ENCODE measurements at regions not wholly inside any gene's neighbourhood (a gene's known extent, or its start where the extent isn't known, plus 50 kb on each side); places are given as distances from the start of the nearest gene placed in this dataset.

DNA sequence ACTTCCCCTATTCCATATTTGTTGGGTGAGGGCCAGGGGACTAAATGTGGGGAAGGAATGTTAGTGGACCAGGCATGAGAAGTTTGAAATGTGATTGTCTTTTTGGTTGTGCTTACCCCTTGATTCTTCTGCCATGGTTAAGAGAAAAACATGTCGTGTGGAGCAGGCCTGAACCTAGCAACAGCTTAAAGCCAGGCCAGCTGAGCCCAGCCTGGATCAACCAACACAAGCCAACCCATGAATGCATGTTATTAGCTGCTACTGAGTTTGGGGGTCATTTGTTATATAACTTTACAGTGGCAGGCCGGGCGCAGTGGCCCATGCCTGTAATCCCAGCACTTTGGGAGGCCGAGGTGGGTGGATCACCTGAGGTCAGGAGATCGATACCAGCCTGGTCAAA lies 52.4 kb upstream of the TRIO start:
- no peak for DNase-seq (ENCODE audit: low read depth)

DNA sequence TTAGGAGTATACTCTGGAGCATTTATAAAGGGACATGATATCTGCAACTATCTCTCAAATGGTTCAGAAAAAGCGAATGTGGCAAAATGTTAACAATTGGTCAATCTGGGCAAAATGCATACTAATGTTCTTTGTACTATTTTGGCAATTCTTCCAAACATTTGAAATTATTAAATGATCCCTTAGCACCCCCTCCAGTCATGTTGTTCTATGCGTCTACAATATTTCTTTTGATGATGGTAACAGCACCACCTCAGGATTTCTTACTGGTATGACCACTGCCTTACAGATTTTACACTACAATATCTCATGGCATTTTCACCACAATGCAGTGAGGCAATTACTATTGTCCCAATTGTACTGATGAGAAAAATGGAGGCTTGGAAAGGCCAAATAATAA lies 52.9 kb upstream of the TRIO start:
- DNase-seq (ENCODE audit: low read depth): no peak

DNA sequence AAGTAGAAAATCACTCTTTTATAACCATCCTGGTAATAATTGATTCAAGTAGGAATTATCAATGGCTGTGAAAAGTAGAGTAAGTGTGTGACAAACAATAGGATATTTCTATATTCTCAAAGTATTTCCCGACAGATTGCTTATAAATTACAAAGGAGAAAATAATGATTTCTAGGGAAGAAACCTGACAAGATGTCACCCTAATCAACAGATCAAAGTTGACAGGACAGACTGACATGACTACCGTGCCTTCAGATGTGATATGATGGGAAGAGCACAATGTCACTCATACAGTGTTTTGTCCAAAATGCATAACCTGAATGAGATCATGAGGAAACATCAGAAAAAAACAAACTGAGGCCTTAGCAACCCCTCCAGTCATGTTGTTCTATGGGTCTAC lies 53.9 kb upstream of the TRIO start:
- no peak for DNase-seq (ENCODE audit: low read depth)

DNA sequence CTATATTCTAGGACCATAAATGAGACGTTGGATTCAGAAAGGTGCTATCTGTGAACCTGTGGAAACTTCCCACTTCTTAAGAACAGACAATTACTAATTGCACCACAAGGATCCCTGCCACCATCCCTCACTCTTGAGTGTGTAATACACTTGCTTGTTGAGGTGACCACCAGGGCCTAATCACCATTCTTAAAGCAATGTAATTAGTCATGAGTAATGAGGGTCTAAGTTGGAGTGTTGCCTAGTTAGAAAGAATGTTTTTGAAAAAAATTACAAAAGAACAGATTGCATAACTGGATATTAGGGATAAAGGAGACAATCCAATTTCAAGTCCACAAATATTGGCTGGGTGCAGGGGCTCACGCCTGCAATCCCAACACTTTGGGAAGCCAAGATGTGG lies 56.9 kb upstream of the TRIO start:
- no peak for DNase-seq (ENCODE audit: low read depth)

DNA sequence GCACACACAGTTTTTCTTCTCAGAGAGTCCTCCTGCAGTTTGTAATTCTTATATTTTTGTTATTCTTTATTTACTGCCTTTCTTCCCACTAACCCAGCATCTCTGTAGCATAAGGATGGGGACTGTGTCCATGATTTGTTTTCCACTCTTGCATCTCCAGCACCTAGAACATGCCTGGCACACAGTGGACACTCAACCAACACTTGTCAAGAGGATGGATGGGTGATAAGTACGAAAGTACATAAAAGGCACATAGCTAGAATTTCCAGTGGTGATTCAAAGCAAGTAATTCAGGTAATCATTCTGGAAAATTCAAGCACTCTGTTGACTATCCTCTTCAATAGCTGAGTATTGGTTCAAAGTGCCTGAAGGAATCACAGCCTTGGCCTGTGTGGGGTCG lies 60.2 kb upstream of the TRIO start:
- no peak for DNase-seq (ENCODE audit: low read depth)

DNA sequence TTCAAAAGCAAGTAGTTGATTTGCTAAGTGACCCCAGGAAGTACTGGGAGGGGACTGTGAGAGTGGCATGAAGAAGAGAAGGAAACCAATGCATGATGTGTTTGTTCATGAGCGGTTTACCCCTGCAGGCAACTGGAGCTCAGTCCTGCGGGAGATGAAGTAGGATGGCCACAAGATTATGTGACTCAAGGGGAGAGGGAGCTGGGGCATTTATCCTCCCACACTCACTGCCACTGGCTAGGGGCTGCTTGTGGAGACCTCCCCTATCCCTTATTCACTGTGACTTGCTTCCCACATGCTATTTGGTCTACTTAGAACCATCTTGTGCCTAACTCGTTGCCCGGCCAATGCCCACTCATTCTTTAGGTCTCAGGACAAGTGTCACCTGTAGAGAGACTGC lies 60.6 kb upstream of the TRIO start:
- no peak for DNase-seq (ENCODE audit: low read depth)

DNA sequence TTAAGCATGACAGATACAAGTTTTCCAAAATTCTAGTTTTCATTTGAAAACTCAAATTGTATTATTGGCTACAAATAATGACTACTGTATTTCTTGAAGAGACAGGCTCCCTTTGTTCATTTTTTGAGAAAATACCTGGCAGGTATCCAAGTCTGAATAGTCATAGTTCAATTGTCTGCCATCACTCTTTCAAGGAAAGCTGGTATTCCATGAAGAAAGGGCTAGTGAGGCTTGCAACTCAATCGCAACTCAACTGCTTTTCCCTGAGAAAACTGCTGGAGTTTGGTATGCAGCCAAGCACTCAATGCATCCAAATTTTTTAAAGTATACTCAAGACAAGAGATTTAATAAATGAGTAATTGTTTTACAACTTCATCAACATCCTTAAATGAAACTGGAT lies 61.4 kb upstream of the TRIO start:
- DNase-seq (ENCODE audit: low read depth): no peak

DNA sequence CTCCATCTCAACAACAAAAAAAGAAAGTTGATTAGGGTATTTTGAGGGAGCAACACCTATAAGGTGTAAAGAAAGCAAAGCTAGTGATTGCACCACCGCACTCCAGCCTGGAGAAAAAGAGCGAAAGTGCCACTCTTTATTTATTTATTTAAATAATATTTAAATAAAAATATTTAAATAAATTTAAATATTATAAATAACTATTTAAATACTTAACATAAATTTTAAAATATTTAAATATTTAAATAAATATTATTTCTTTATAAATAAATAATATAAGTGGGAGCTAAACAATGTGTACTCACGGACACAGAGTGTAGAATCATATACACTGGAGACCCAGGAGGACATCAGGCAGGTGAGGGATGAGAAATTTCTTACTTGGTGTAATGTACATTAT lies 64.4 kb upstream of the TRIO start:
- no peak for DNase-seq (ENCODE audit: low read depth)

DNA sequence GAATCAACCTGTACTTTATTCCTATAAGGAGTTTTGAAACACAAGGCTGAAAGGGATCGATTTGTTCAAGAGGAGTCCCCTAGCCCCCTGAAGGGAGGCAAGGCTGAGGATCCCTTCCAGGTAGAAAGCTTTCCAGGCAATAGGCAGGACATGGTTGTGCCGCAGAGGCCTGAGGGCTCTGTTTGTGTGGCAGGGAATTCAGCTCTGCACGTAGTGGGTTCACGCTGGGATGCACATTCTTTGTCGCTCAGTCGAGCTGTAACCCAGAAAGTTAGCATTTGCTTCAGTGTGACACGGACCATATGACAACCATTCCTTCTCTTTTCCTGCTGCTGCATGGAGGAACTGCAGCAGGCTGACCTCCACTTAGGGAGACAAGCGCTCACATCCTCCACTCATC lies 65.6 kb upstream of the TRIO start:
- no peak for DNase-seq (ENCODE audit: low read depth)

DNA sequence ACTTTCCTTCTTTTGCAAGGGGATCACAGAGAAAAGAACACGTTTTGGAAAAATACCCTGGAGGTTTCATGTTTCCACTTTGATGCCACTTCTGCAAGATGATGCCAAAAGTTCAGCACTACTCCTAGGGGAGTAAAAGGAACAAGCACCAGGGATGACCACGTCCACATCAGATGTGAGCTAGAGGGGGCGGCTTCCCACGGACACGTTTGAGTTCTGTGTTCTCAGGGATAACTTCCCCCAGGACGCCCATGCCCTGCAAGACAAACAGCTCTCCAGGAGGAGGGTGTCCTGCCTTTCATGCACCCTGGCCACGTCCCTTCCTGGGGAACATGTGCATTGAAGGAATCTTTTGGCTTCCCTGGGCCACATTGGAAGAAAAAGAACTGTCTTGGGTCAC lies 66.6 kb upstream of the TRIO start:
- no peak for DNase-seq (ENCODE audit: low read depth)

DNA sequence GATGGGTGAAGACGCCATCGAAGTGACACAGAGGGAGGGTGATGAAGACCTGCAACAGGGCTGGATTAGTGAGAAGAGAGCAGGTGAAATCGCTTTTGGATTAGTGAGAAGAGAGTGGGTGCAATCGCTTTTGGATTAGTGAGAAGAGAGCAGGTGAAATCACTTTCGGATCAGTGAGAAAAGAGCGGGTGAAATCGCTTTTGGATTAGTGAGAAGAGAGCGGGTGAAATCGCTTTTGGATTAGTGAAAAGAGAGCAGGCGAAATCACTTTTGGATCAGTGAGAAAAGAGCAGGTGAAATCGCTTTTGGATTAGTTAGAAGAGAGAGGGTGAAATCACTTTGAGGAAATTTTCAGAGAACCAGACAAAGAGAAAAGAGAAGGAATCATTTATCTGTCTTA lies 67.2 kb upstream of the TRIO start:
- DNase-seq (ENCODE audit: low read depth): no peak

DNA sequence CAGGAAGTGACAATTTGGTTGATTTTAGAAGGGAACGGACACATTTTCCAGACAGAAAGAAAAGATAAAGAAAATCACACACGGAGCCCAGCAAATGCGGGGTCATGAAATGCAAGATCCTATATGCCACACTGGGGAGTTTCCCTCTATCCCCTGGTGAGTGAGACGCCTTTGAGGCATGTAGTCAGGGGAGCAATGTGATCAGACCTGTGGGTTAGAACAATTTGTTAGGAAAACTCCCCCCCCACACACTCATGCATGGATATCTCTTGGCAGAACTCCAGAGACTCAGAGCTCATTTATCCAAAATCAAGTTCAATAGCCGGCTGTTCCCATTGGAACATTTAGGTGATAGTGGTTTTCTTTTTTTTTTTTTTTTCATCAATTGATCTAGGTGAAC lies 71.7 kb upstream of the TRIO start:
- no peak for DNase-seq (ENCODE audit: low read depth)

DNA sequence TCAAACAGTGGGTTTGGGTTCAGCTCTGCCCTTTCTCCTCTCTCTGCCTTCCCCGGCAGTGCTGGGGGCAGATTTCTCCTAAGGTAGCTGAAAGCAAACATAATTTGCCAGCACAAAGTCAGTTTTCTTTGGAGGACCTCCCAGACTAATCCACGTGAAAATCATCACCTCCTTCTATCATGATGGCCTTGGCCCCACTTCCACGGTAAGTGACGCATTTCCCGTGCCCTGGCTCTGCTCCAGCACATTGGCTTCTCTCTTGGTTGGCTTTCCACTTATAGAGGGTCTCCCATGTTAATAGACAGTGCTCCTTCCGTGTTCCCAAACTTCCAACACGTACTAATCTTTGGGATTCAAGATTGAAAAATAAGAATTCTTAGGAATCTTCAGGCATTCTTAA lies 74.1 kb upstream of the TRIO start:
- no peak for DNase-seq (ENCODE audit: low read depth)

DNA sequence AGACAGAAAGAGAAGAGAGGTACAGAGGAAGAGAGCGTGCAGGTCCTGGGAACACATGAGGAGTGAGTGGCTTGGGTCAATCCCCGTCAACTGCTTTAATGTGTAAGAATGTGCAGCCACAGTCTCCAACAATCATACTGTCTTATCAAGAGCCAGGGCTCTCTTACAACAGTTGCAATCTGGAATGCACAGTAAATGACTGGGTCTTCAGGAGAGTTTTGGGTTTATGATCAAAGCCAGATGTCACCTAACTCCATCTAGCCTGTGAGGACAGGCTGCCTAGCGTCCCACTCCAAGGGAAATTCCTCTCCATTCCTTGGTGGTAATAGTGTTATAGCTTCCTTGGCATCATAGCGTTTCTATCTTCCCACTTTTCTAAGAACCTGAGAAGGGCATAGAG lies 75.0 kb upstream of the TRIO start:
- DNase-seq (ENCODE audit: low read depth): no peak

DNA sequence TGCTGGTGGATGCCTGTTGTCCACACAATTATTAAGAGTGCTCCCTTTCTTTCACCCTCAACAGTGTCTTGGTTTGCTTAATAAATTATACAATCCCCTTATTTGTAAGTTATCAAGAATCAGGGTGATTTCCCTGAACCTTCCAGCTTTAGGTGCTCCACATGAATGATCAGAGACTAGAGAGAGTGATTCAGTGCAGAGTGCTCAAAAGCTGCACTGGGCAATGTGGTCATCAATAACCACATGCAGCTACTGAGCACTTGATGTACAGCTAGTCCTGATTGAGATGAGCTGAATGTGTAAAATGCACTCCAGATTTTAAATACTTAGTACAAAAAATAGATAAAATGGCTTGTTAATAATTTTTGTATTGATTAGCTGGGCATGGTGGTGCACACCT lies 76.8 kb upstream of the TRIO start:
- no peak for DNase-seq (ENCODE audit: low read depth)

DNA sequence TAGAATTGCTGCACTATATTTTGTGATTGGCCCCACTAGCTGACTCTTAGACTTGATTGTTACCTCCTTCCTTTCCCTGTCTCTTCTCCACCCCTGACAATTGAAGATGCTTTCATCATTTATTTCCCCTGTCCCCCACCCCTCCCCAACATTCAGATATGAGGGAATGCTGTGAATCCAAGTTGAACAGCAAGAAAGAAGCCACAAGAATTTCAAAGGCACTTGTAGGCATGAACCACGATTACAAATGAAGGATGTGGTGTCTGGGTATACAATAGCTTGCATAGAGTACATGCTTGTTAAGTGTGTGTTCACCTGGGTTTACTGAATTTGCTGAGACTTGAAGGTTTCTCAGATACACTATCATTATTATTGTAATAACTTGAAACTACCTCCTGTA lies 78.3 kb upstream of the TRIO start:
- no peak for DNase-seq (ENCODE audit: low read depth)

DNA sequence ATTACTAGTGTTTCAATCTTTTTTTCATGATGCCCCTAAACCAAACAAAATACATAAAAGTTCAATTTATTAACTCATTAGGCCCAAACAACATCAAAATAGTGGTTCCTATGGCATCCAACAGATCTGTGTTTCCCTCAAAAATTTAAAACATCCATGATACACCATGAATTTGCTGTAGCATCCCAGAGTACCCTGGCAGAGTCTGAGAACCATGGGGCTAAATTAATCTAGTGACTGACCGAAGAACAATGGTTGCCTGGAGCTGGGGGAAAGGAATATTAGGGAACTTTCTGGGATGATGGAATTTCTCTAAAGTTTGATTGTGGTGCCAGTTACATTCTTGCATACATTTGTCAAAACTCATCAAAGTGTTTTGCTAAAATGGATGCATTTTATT lies 79.5 kb upstream of the TRIO start:
- no peak for DNase-seq (ENCODE audit: low read depth)

DNA sequence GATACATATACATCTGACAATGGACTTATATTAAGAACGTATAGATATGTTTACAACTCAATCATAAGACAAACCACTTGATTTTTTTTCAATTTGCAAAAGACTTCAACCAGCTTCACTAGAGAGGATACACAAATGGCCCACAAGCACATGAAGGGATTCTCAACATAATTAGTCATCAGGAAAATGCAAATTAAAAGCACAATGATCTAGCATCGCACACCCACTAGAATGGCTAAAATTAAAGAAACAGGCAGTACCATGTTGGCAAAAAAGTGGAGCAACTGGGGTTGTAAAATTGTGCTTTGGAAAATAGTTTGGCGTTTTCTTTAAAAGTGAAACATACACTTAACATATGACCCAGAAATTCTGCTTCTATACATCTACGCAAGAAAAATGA lies 80.0 kb upstream of the TRIO start:
- no peak for DNase-seq (ENCODE audit: low read depth)

DNA sequence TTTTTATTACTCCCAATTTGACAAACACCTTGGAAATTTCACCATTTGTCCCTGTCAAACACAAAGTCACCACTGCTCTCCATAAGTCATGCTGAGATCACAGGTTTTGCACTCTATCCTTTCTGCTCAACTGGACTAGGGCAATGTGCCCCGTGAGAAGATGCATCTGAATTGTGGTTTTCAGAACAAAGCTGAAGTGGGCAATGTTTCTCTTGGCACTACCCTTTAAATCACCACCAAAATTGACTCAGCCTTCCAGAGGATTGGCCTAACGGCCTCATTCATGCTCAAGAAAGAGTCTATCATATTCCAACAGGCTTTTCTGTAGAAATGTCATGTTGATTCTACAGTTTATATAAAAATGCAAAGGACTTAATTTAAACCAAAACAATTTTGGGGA lies 81.0 kb upstream of the TRIO start:
- no peak for DNase-seq (ENCODE audit: low read depth)

DNA sequence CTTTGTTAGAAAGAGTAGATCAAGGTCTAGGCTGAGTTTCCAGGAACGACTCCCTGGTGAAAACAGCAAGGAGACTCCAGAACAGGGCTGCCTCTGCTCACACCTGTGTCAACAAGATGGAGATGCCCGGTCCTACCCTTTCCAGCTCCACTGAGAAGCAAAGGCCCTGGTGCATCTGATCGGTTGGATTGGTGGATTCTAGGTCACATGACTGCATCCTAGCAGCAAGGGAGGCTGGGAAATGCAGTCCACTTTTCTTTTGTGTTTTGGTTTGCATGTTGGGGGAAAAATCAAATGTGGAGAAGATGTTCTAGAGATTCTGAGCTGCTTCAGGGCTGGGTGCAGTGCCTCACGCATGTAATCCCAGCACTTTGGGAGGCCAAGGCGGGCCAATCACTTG lies 82.0 kb upstream of the TRIO start:
- DNase-seq (ENCODE audit: low read depth): no peak

DNA sequence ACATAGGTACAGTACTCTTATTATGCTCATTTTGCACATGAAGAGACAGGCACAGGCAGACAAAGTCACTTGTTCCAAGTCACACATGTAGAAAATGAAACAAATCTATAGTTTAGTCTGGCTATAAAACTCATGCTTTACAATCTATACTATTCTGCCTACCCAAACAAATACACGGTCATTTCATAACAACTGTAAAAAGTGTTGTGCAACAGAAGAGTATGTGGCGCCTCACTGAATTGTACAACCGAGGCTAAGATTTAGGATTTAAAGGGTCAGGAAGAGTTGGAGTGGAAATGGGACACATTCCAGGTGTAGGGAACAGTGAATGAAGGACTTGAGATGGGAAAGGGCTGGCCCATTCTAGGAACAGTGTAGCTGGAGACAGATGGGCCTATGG lies 82.9 kb upstream of the TRIO start:
- no peak for DNase-seq (ENCODE audit: low read depth)

DNA sequence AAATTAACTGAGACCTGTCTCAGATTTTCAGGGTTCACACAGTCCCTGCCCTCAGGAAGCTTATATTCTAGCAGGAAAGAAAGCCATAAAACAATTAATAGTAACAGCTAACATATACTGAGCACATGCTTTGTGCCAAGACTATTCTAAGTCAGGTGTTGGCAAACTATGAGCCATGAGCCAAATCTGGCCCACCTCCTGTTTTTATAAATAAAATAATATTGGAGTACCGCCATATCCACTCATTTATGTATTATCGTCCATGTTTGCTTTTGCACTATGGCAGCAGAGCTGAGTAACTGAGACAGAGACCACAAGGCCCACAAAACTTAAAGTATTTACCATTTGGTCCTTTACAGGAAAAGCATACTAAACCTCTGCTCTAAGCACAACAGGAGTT lies 83.3 kb upstream of the TRIO start:
- no peak for DNase-seq (ENCODE audit: low read depth)

DNA sequence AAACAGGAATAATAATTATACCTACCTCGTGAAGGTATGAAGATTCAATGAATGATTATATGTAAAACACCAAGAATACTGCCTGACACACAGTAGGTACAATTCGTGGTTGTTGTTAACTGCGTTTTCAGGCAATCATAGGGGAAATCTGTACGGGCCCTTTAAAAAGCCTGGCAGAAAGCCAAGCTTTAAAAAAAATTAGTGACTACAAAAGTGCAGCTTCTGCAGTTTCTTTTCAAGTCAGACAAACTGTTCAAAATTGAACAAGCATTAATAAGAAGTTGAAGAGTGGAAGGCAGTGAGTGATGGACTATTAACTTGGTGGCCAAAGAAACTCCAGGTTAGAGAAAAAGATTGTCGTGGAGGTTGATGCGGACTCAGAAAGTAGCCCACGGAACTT lies 85.9 kb upstream of the TRIO start:
- no peak for DNase-seq (ENCODE audit: low read depth)

DNA sequence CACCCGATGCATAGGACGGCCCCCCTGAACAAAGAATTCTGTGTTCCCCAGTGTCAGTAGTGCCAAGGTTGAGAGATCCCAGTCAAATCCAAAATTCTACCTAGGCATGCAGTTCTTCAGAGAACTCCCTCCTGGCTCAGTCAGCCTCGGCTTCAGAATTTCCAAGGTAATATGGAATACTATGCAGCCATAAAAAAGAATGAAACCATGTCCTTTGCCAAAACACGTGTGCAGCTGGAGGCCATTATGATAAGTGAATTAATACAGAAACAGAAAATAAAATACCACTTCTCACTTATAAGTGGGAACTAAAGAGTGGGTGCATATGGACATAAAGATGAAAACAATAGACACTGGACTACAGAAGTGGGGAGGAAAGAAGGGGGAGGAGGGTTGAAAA lies 87.1 kb upstream of the TRIO start:
- no peak for DNase-seq (ENCODE audit: low read depth)

All from stimulated activated CD8-positive, alpha-beta memory T cell treated with anti-CD3 and anti-CD28 coated beads, Interleukin-7, amount 100 ng/mL, for 24 hours (primary cell).